ENCODE measurements at regions not wholly inside any gene's neighbourhood (a gene's known extent, or its start where the extent isn't known, plus 50 kb on each side); places are given as distances from the start of the nearest gene placed in this dataset.
"Not testable (repeated sequence)": the region's sequence is repeated elsewhere in the genome, so short reads cannot be mapped to it uniquely, and the experiment has no call there.

DNA sequence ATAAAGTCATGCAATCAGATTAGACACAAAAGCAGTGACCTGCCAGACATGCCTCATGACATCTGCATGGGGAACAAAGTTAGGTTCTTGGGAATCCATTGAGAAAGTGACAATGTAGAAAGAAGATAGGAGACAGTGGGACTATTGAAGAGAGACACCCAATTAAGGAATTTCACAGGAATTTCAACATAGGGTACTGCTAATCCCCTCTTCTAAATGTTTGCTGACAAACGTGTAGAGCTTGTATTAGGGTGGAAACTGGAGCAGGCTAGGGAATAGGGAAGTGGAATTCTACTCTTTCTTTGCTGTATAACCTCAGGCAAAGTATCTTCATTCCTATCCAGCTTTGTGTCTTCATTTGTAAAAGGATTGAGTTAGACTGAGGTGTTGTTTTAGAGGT, 409.4 kb upstream of the SASH1 start:
- no peak for DNase-seq

DNA sequence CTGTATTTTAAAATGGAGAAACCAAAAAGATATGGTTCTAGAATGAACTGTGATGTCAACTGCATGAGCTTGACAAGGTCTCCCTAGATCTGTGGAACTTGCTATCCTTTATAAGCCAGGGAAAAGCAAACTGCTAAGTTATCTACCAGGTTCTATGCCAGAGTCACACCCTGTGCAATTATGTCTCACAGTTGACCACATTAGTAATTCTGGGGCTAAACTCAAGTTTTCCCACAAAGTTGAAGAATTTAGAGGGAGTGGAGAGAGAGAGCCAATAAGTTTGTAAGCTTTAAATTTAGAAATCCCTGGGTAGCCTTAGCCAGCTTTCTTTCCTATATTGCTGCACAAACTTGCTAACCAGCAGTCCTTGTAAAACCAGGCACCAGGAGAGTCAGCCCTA, 407.0 kb upstream of the SASH1 start:
- no peak for DNase-seq

DNA sequence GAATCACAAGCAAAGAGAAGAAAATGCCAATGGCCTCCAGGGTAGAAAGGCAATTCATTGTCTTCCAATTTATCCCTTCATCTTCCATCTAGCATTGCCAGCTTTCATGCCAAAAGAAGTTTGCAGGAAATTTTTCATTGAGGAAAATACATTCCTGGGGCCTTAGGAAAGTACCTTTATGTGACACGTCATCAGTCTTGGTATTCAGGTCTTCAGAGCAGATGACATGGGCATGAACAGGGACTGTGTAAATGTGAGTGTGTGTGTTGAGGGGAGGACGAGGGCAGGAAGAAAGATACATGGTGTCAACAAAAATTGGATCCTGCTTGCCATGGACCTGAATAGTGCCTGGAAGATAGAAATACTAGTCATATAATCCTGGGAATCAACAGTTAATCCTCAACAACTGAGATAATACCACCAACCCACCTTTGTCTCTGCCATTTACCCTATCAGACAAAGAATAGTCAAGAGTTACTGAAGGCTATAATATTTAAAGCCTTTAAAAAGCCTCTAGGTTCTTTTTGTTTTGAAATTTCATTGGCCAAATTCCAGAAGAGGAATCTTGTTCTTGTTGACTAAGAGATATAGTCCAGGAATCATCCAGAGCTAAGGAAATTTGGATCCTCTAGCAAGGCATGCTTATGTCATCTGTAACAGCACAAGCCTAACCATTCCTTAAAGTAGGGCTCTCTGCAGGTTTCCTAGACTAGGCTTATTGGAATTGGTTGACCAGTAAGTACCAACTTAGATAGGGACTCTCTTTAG, 405.8 kb upstream of the SASH1 start:
- no peak for DNase-seq

- DNase-seq: no peak
Measured at GRCh38 chr6:147941143-147941542, 401.5 kb upstream of the SASH1 start.

DNA sequence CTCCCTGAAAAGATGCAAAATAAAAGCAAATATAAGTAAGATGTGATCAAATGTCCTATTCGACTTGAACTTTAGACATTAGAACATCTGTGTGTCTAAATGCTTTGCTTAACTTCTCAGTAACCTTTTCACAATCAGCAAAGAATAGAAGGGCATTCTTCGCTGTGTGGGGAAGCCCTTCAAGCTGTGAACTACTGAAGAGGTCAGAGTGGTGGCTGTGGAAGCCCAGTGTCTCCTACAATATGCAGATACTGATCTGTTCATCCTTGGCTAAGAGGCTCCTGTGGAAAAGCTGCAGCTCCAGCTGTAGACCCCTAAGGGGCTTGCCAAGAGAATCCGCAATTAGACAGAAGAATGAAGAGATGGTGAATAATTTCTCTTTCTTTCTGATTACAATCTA, 400.3 kb upstream of the SASH1 start:
- DNase-seq: no peak

GRCh38 chr6:147944122-147944521, 398.5 kb upstream of the SASH1 start:
- DNase-seq: no peak

- DNase-seq: no peak
Measured at GRCh38 chr6:147947521-147947920, 395.1 kb upstream of the SASH1 start.

GRCh38 chr6:147949981-147950622, 392.5 kb upstream of the SASH1 start:
- DNase-seq: no peak

DNA sequence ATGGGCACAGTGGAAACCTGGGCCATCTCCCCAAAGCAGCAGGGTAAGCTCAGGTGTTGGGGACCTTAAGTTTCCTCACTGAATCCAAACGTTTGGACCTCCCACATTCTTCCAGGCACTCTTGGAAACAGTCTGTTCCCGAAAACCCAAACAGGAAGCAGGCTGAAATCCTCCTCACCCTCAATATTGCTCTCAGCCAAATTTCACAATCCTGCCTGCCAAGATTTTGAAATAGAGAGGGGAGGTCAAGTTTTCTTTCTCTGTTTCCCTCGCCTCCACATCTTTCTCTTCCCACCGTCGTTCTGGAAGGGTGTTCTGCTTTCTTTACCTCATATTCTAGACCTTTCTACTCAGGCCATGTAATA, 392.0 kb upstream of the SASH1 start:
- DNase-seq: no peak

GRCh38 chr6:147951726-147952125, 390.9 kb upstream of the SASH1 start:
- DNase-seq: no peak

DNA sequence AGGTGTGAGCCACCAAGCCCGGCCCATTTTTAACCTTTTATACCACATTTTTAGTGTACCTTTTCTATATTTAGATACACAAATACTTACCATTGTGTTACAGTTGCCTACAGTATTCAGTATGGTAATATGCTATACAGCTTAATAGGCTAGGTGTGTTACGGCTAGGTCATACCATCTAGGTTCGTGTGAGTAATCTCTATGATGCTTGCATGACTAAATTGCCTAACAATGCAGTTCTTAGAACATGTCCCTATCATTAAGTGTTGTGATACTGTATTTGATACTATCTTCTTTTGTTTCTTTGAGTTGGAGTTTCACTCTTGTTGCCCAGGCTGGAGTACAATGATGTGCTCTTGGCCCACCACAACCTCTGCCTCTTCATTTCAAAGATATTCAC, 387.7 kb upstream of the SASH1 start:
- DNase-seq: no peak

DNA sequence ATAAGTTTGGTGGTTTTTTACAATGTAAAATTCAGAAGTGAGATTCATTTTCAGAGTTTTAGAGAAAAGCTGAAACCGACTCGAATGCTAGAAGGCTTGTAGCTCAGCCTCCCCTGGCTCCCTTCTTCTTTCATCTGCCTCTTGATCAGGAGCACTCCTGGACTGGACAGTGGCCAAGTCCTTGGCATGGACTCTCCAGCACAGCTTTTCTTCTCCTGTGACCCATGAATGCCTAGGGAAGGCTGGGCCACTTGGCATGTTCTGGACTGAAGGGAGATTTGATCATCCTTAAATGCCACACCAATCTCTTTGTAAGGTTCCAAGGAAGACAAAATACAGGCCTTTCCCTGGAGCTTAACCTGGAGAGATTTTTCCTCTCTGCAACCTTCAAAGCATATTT, 384.0 kb upstream of the SASH1 start:
- no peak for DNase-seq

DNA sequence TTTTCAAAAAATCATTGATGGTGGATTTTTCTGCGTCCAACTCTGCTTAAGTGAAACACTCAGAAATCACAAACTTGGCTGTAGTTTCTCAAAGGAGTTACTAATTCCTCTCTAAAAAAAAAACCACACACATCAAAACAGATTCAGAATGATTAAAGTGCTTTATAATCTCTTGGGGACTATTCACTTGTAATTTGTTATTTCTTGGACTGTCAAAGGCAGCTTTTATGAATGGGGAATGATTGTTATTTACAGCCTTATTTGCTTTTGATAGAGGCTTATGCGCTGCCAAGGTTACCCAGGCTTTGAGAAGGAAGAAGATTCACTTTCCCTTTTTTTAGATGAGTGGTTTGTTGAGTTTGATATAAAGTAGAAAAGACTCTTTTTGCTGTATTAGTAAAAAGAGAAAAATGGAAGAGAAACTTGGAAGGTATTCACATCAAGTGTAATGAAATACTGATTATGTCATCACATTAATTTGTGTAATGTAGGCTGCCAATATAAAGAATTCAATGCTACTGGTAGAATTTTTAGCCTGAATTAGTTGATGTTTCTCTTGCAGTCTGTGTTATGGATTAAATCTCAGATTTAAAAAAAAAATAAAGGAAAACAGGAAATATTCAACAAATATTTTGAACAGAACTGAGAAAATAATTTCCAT, 381.0 kb upstream of the SASH1 start:
- DNase-seq: no peak

GRCh38 chr6:147965448-147965847, 377.2 kb upstream of the SASH1 start:
- not testable (repeated sequence) for DNase-seq

DNA sequence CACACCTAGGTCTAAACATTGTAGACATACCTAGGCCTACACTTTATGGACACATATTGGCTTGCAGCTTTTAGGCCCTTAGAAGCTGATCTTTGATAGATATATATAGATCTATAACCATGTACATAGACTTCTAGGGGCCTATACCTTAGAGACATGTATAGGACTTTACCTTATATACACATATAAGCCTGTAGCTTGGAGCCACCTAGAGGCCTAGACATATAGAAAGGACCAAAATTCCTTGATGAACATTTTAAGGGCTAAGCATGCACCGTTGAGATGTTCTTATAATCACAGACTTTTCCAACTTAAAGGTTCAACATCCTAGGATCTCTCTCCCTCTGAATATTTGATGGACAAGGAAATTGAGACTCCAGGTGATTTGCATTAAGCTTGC, 371.7 kb upstream of the SASH1 start:
- DNase-seq: no peak

DNA sequence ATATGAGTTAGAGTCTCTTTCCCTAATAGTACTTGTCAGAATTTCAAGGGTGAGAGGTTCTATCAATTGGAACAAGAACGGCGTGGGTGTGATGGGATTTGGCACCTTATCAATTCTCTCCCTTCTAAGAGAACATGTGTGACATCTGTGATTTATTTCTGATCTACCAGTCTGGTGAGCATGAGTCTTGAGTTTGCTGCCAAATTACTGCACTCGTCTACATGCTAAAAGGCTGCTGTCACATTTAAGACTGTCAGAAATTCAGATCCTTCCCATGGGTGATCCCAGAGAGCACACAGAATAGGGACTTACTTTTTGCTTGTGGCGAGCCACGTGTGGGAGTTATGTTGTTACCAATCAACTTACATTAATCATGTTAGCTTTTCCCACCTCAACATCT, 370.2 kb upstream of the SASH1 start:
- no peak for DNase-seq

GRCh38 chr6:147973806-147974205, 368.8 kb upstream of the SASH1 start:
- no peak for DNase-seq

DNA sequence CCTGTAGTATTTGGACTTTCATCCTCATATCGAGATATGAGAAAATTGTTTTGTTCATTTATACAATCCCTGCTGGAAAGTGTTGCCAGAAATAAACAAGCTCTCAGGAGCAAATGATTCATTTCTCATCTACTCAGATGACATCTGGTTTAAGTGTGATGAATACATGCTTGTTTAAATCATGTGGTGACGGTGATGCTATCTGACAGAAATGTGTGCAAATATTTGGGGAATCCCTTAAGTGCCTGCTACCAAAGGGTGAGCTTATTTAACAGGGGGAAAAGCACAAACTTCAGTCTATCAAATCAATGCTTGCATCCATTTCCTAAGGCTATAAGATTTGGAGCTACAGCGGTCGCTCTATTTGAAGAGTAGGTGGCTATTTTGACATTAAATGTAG, 368.3 kb upstream of the SASH1 start:
- no peak for DNase-seq

DNA sequence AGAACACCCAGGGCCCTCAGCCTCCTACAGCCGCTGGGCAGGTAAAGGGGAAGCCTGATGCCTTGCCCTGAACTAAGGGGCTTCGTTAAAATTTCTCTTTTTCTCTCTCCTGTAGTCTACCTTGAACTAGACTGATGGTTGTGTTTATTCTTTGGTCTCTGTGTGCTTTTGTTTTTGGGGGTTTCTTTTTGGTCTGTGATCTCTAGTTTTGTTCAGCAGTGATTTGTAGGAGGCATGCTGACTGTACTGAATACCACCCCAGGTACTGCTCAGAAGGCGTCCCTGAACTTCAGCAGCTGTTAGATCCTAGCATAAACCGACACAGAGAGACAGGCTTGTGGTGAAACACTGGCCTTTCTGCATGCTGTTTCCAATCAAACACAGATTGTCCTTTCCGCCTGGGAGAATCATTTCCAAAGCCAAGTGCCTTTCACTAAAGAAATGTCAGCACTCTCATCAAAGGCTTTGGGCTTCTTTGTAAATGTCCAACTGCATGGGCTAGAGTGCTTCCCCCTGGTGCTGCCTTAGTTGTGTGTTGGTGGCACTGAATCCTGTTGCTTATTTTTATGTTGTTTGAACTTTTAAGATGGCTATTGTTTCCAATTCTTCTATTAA, 364.7 kb upstream of the SASH1 start:
- DNase-seq: no peak

DNA sequence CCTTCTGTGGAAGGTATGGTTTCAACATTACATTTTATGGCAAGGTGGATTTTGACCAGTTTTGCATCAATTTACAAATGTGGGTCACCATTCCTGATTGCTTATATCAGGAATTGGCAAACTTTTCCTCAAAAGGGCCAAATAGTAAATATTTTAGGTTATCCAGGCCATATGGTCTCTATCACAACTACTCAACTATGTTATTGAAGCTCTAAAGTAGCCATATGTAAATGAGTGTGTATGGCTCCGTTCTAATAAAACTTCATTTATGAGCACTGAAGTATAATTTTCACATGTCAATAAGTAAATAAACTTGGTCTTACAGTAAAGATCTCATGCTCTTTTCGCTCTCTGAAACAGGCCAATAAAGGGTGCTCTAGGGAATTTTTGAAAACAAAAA, 362.7 kb upstream of the SASH1 start:
- no peak for DNase-seq

DNA sequence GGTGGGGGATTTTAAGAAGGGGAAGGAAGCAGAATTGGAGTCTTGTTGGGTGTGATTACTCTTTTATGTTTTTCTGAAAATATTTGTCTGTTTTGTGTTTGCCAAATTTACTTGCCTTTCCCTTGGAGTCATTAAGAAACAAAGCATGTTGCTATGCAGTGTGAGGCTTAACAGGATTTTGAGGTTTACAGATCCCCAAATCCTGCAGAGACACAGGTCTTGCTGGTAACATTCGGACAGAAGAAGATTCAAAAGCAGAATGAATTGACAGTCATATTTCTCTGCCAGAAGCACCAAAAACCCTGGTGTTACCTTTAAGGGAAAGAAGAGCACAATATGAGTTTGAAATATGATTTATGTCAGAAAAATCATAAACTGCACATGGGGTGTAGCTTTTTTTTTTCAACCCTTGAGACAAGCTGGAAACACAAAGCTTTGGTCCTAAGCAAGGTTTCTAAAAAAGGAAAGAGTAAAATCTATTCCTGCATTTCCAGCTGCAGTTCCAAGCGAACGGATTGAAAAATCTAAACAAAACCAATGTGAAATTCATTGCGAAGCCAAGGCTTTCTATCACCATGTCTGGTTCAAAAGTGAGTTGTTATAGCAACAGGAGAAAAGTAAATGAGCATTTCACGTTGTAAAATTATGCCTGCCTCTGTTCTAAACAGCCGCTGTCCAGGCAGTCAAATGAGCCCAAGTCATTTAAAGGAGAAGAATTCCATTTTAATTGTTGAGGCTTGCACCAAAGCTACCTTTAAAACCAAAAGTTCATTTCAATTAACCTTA, 358.9 kb upstream of the SASH1 start:
- no peak for DNase-seq

- DNase-seq: no peak
Measured at GRCh38 chr6:147986846-147987245, 355.8 kb upstream of the SASH1 start.

DNA sequence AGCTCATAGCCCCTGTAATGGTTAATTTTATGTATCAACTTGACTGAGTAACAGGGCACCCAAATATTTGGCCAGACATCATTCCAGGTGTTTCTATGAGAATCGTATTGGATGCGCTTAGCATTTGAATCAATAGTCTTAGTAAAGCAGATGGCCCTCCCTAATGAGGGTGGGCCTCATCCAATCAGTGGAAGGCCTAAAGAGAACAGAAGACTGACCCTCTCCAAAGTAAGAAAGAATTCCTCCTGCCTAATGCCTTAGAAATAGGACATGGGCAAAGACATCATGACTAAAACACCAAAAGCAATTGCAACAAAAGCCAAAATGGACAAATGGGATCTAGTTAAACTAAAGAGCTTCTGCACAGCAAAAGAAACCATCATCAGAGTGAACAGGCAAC, 352.5 kb upstream of the SASH1 start:
- no peak for DNase-seq

Measured in activated gamma-delta T cell treated with Interleukin-2 at 50 U/mL for 16 hours (primary cell).